ENCODE measurements at regions not wholly inside any gene's neighbourhood (a gene's known extent, or its start where the extent isn't known, plus 50 kb on each side); places are given as distances from the start of the nearest gene placed in this dataset.

- Histone ChIP-seq H3K79me1 (ENCODE audit: low read depth in 1 of 2, low read length in 2 of 2) (no peaks in the 10 kb centered on the region), H3K9me3 (ENCODE audit: control insufficient read depth, insufficient read depth, low read length) (no peaks in the 10 kb centered on the region), H2BK20ac (ENCODE audit: low read depth, low read length) (no peak overlapping the region), H3K14ac (replicated peaks; ENCODE audit: low read depth, low read length) (no peak overlapping the region), H3K36me3 (ENCODE audit: control insufficient read depth, insufficient read depth, low read length) (no peaks in the 10 kb centered on the region), H3K4me2 (ENCODE audit: low read depth, low read length) (no peak overlapping the region), H3K56ac (ENCODE audit: extremely low read depth, insufficient read depth, low read length) (no peak overlapping the region), H4K20me1 (ENCODE audit: insufficient read depth, low read length) (no peaks in the 10 kb centered on the region), H3K27me3 (ENCODE audit: control insufficient read depth, insufficient read depth, low read length) (no peaks in the 10 kb centered on the region), H2AFZ (replicated peaks; ENCODE audit: low read length, poor library complexity) (no peak overlapping the region), H3K23ac (ENCODE audit: low read depth, low read length) (no peak overlapping the region), H4K8ac (ENCODE audit: low read depth in 2 of 2, low read length in 2 of 2) (no peak overlapping the region), H2BK120ac (ENCODE audit: low read depth, low read length) (no peak overlapping the region), H3K9ac (ENCODE audit: low read depth, low read length) (no peak overlapping the region), H2AK9ac (replicated peaks; ENCODE audit: low read depth, low read length, poor library complexity) (no peak overlapping the region), H2BK15ac (ENCODE audit: low read depth, low read length) (no peak overlapping the region), H3K18ac (ENCODE audit: low read depth, low read length) (no peak overlapping the region), H2BK5ac (ENCODE audit: low read depth, low read length, poor library complexity, severe bottlenecking) (no peak overlapping the region), H3K4ac (ENCODE audit: low read depth, low read length) (no peak overlapping the region), H4K5ac (ENCODE audit: low read depth, low read length) (no peak overlapping the region), H3K4me1 (ENCODE audit: control insufficient read depth, insufficient read depth, low read length) (no peaks in the 10 kb centered on the region), H2AK5ac (ENCODE audit: low read depth, low read length) (no peak overlapping the region), H3K27ac (ENCODE audit: insufficient read depth, low read length) (no peak overlapping the region), H3K4me3 (ENCODE audit: insufficient read depth, low read depth, low read length) (no peak overlapping the region), H4K91ac (ENCODE audit: insufficient read depth, low read depth, low read length) (no peak overlapping the region), H3K9me1 (ENCODE audit: insufficient read depth, low read length) (no peaks in the 10 kb centered on the region)
- ATAC-seq (ENCODE audit: low read depth) (no peak), DNase-seq (no peak)
- no TSS peak for BruUV-seq (replicated peaks)
- no peak for TF ChIP-seq MAZ (IDR thresholded peaks at IDR 0.05; ENCODE audit: borderline replicate concordance, low read depth, low read length)
- no peak for TF ChIP-seq RAD21 (IDR thresholded peaks at IDR 0.05; ENCODE audit: low read length)
- no peak for TF ChIP-seq ELK1 (IDR thresholded peaks at IDR 0.05; ENCODE audit: borderline replicate concordance, low read depth, low read length)
- TF ChIP-seq RFX5 (IDR thresholded peaks at IDR 0.05; ENCODE audit: low read depth, low read length) = no peak
- no peak for TF ChIP-seq POLR2A (IDR thresholded peaks at IDR 0.05; ENCODE audit: low read depth, low read length)
- TF ChIP-seq FOS (IDR thresholded peaks at IDR 0.05; ENCODE audit: low read depth, low read length) = no peak
- no peak for TF ChIP-seq USF2 (IDR thresholded peaks at IDR 0.05; ENCODE audit: low read depth, low read length)
- in situ Hi-C loops (cut with MboI; ENCODE audit: low sequenced_read_pairs) = no loop called here
- ChIA-PET POLR2A (ENCODE audit: unreplicated experiment) (no interaction called here), CTCF (no interaction called here)
- dilution Hi-C loops (cut with HindIII; ENCODE audit: low sequenced_read_pairs, unreplicated experiment) = no loop called here
- intact Hi-C loops (cut with micrococcal nuclease) = no loop called here
Observed at GRCh38 chr13:62578402-62578801, 1162.8 kb upstream of the PCDH20 start.
